GM18907 (cell line): ENCODE measurements at regions not wholly inside any gene's neighbourhood (a gene's known extent, or its start where the extent isn't known, plus 50 kb on each side); places are given as distances from the start of the nearest gene placed in this dataset.
A peak's percentile ranks its signal among the peaks of the same experiment; 100 is the strongest.
"Not testable (repeated sequence)": the region's sequence is repeated elsewhere in the genome, so short reads cannot be mapped to it uniquely, and the experiment has no call there.

Experiments used
- ATAC-seq: cut with Tn5 transposase; IDR thresholded peaks from one replicate; pipeline ENCODE4 v1.9.1; 2021; ENCODE audit warnings: mild to moderate bottlenecking, moderate library complexity; ENCODE audit not compliant: unreplicated experiment

DNA sequence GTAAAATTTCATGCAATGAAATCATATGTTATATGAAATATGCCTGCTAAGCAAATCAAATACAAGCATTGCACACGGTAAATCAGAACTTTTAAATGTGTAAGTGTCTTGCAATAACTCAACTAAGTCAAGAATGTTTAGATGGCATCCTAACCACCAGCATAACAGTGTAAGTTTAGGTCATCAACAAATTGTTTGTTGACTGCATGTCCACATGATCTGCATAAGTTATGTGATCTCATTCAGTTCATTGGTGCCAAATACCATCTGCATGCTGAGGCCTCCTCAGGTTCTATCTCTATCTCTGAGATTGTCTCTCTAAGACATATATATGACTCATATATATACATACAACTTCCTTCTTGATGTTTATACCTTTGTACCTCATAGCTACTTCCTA is 159.6 kb upstream of the STK32A start:
- ATAC-seq = no peak

DNA sequence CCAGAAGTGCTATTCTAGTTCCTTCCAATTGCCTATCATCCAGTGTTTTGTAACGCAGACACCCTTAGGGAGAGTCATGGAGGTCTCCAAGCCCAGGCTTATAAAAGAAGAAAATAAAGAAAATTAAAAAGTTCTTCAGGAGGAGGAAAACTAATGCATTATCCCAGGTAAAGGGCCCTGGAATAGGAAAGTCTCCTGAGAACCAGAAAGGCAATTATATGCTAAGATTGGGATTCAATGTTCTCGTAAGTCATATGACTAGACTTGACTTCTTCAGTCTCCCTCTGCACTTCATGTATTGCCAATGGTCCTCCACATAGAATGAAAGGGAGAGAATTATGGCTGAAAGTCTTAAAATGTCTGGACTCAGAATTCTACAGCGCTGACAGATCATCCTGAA is 154.4 kb upstream of the STK32A start:
- no peak for ATAC-seq

DNA sequence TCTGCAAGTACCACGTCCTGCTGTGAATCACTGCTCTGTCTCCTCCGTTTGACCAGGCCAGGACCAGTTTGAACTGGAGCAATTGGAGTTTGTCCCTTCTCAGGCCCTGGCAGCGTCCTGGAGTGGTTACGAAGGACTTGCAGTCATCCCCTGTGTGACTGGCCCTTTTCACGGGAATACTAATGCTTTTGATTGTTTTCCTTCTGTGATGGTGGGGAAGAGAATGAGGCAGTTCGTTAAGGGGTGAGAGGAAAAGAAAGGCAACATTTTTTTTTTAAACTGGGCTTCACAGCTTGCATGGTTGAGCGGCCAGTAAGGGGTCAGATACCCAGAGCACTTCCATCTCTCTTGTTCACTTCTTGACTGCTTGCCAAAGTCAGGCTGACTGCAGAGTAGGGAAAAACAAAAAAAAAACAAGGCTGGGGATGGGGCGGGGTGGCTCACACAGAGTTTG is 153.5 kb upstream of the STK32A start:
- no peak for ATAC-seq

DNA sequence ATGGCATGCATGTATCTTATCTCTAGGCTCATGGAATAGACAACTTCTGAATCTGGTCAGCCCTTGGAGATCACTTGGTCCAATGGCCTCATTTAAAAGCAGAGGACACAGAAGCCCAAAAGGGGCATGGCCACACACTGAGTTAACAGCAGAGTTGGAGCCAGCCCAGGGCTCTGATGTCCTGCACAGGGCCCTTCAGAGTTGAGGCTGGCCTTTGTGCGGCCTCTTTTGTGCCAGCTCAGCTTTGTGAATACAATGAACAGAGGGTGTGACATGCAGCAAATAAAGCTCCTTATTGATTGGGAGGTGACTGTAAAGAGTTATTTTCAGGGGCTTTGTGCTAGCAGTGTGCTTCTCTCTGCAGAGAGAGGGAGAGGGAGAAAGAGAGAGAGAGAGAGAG is 150.1 kb upstream of the STK32A start:
- no peak for ATAC-seq

GRCh38 chr5:147085409-147085808 is 149.4 kb upstream of the STK32A start:
- no peak for ATAC-seq

GRCh38 chr5:147092044-147092443 is 142.8 kb upstream of the STK32A start:
- ATAC-seq = no peak

- ATAC-seq = no peak
Measured at GRCh38 chr5:147093138-147093537, 141.7 kb upstream of the STK32A start.

DNA sequence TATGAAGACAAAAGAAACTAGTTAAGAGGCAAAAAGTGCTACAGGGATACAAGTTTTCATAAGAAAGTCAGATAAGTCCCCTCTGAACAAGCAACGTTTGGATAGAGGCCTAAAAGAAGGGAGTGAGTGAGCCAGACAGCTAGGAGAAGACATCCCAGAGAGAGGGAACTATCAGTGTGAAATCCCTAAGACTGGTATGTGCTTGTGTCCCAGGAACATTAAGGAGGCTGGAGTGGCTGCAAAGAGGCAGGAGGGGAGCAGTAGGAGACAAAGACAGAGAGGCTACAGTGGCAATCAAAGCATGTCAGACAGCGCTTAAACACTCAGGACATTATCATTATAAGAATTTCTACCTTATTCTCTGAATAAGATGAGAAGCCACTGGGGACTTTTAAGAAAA is 139.1 kb upstream of the STK32A start:
- ATAC-seq = no peak

- peak; percentile 61 for ATAC-seq
Measured at GRCh38 chr5:147098233-147098790, 136.5 kb upstream of the STK32A start.

DNA sequence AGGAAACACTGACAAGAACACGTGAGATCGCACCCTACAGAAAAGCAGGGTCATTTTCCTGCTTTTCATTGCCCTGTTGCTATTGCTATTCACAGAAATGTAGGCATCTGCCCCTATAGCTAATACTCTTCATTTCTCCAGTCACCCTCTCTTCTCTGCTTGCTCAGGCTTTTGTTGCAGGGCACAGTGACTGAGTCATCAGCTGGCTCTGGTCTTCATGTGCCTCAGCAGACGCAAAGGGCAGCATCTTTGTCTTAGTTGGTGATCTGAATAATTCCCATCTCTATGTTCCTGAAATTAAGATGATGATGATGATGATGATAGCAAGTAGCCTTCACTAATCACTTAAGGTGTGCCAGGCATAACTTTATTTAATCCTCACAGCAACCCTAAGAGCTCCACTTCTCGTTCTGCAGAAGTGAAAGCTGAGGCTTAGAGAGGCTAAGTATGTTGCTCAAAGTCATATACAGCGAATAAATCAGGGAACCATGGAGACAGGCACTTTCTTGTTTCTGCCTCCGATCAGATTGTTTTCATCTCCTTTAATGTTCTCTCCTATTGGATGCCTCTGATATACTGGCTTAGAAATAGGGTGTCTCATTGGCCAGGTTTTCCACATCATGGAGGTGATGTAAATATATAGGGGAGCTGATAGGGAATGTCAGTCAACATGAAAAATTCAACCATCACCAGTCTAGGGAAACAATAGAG is 133.0 kb upstream of the STK32A start:
- no peak for ATAC-seq

- ATAC-seq = no peak
Measured at GRCh38 chr5:147112899-147113298, 121.9 kb upstream of the STK32A start.

DNA sequence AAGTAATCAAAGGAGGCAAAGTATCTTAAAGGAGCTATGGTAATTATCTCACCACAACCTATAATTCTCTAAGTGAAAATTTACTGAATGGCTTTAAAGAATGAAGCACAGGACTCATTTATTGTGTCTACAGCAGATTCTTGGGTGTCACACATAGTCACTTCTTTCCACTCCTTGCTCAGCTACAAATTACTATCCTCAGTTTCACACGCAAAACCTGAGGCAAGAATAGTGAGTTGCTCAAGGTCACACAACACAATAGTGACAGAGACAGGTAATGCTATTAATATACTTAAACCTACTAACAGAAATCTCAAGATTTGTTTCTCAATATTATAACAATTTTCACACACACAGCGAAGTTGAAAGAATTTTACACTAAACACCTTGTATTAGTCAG is 120.9 kb upstream of the STK32A start:
- no peak for ATAC-seq

- ATAC-seq = not testable (repeated sequence)
Measured at GRCh38 chr5:147139759-147140158, 95.1 kb upstream of the STK32A start.

DNA sequence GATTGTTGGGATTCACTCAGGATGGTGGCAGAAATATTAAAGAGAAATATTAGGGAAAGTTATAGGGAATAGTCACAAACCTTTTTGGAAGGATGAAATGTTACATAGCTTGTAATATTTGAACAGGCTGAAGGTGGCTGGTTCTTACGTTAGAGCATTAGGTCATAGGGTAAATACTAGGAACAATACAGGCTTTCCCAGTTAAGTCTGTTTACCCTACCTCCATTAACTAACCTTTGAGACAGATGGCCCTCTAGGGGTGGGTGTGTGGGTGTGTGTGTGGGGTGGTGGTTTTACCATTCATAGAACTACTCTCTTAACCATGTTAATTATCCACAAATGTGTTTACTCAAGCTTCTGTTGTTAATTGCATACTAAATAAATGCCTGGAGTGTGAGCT is 94.3 kb upstream of the STK32A start:
- ATAC-seq = no peak

- not testable (repeated sequence) for ATAC-seq
Measured at GRCh38 chr5:147141580-147141979, 93.2 kb upstream of the STK32A start.

GRCh38 chr5:147143215-147143614 is 91.6 kb upstream of the STK32A start:
- ATAC-seq = no peak

GRCh38 chr5:147145328-147145727 is 89.5 kb upstream of the STK32A start:
- no peak for ATAC-seq

DNA sequence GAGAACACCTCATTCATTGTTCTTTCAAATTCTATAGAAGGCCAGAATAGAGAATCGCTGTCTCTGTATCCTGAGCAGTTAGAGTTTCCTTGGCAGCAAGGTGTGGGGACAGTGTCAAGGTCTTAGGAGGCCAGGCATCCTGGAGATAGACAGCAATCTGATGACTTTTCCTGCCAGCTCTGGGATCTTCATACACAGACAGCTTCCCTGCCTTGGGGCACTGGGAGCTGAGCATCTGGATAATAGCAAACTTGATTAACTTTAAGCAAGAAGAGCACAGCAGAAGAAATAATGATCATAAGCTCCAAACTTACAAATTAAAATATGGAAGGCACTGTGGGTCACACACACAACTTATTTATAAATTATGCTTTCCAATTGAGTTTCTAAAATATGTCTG is 86.1 kb upstream of the STK32A start:
- no peak for ATAC-seq

GRCh38 chr5:147152086-147152485 is 82.7 kb upstream of the STK32A start:
- ATAC-seq = no peak

- no peak for ATAC-seq
Measured at GRCh38 chr5:147154809-147155208, 80.0 kb upstream of the STK32A start.

GRCh38 chr5:147156012-147156411 is 78.8 kb upstream of the STK32A start:
- ATAC-seq = no peak

DNA sequence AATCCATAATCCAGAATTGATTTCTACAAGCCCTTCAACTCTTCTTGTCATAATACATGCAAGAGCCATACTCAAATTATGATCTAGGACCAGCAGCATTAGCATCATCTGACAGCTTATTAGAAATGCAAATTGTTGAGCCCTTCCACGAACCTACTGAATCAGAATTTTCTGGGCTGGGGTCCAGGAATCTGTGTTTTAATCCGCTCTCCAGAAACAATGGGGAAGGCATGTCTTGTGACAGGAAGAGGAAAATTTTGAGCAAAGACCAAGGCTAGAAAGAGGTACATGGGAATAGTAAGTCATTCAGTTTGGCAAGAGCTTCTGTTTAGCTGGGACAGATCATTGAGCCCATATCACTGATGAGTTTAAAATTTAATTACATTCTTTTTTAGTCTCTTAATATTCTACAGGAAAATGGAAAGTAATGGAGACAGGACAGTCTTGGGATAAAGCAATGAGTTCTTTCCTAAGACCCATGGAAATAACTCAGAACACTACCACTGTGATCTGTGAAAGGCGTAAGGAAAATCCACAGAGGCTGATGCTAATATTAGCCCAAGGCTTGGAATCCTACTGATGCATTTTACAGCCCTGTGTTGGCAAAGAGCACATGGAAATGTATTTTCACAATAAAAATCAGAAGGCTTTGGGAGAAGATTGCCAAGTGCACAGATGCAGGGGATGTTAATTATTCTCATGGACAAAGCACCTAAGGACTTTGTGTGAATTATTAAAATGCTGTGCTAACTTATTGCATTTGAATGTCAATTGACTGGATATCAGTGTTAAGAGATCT is 73.7 kb upstream of the STK32A start:
- no peak for ATAC-seq
